ENCODE measurements at regions not wholly inside any gene's neighbourhood (a gene's known extent, or its start where the extent isn't known, plus 50 kb on each side); places are given as distances from the start of the nearest gene placed in this dataset.

DNA sequence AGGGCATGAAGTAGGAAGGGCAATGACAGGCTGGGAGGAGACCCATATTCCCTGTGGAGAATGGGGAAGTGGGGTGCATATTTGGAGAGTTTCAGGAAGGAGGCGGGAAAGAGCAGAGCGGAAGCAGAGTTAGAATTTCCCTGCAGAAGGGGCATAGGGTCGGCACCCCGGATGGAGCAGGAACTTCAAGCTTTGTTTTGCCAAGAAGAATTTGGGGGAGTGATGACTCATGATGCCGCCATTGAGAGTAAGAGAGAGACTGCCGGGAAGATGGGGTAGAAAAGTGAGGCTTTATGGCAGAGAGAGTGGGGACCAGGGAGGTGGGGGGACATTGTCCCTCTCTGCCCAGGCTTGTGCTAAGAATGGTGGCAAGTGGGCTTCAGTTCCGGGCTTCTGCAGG, 50.3 kb upstream of the EPB41L1 start:
- no peaks in the 10 kb centered on the region for H3K36me3 ChIP-seq (ENCODE audit: insufficient read depth, low read length)
- H3K79me2 ChIP-seq (ENCODE audit: control insufficient read depth, insufficient read depth, low read length, unreplicated experiment): peaks cover under 1% of the 10 kb centered on the region
- no peak overlapping the region for H2AFZ ChIP-seq (ENCODE audit: low read length, unreplicated experiment)
- peaks cover 22% of the 10 kb centered on the region for H3K4me1 ChIP-seq (ENCODE audit: control insufficient read depth, insufficient read depth, low read length, unreplicated experiment)
- H3K4me3 ChIP-seq (ENCODE audit: low read depth, low read length): no peak overlapping the region
- H3K27me3 ChIP-seq (ENCODE audit: insufficient read depth, low read length): no peaks in the 10 kb centered on the region
- H3K27ac ChIP-seq (ENCODE audit: low read depth, low read length): no peak overlapping the region

Measured in ACC112 (cell line).